PFSK-1 (cell line): ENCODE measurements at regions not wholly inside any gene's neighbourhood (a gene's known extent, or its start where the extent isn't known, plus 50 kb on each side); places are given as distances from the start of the nearest gene placed in this dataset.

Source experiments
- POLR2AphosphoS5 ChIP-seq: IDR thresholded peaks from 2 replicates; pipeline ENCODE4 v1.6.1; 2012; ENCODE audit warnings: low read depth, mild to moderate bottlenecking, control low read depth, low read length, moderate library complexity
- SIN3A ChIP-seq: IDR thresholded peaks from 2 replicates; pipeline ENCODE4 v1.6.1; 2012; ENCODE audit warnings: mild to moderate bottlenecking, low read length, moderate library complexity, borderline replicate concordance; ENCODE audit not compliant: insufficient read depth
- TF ChIP-seq, protein P1 (sequence below), 2 experiments: IDR thresholded peaks; 2 replicates each; pipeline versions ENCODE4 v1.6.1 to v1.8.0; 2011 to 2012; ENCODE audit warnings: low read depth in 2 of 2, low read length in 2 of 2, control low read depth in 1 of 2, inconsistent platforms in 1 of 2, mild to moderate bottlenecking in 1 of 2, moderate library complexity in 1 of 2; ENCODE audit not compliant: insufficient read depth in 1 of 2

DNA sequence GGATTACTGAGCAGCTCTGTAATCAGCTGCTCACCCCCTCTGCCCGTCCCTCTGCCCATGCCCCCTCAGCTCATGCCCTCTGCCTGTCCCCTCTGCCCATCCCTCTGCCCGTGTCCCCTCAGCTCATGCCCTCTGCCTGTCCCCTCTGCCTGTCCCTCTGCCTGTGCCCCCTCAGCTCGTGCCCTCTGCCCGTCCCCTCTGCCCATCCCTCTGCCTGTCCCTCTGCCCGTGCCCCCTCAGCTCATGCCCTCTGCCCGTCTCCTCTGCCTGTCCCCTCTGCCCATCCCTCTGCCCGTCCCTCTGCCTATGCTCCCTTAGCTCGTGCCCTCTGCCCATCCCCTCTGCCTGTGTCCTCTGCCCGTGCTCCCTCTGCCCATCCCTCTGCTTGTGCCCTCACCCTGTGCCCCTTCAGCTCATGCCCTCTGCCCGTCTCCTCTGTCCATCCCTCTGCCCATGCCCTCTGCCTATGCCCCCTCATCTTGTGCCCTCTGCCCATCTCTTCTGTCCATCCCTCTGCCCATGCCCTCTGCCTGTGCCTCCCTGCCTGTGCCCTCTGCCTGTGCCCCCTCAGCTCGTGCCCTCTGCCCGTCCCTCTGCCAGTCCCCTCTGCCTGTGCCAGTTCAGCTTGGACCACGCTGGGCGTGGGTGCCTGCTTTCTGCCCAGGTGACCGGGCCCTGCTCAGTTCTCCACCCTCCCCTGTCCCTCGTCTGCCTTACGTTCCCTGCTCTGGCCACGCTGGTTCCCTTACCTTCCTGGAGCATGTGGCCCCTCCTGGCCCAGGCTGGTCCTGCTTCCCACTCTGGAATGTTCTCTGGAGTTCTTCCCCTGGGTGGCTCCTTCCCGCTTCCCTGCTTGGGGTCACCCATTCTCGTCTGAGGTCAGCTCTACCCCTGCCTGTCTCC lies 97.6 kb downstream of the NPIPB11 start:
- TF ChIP-seq, protein P1, sequence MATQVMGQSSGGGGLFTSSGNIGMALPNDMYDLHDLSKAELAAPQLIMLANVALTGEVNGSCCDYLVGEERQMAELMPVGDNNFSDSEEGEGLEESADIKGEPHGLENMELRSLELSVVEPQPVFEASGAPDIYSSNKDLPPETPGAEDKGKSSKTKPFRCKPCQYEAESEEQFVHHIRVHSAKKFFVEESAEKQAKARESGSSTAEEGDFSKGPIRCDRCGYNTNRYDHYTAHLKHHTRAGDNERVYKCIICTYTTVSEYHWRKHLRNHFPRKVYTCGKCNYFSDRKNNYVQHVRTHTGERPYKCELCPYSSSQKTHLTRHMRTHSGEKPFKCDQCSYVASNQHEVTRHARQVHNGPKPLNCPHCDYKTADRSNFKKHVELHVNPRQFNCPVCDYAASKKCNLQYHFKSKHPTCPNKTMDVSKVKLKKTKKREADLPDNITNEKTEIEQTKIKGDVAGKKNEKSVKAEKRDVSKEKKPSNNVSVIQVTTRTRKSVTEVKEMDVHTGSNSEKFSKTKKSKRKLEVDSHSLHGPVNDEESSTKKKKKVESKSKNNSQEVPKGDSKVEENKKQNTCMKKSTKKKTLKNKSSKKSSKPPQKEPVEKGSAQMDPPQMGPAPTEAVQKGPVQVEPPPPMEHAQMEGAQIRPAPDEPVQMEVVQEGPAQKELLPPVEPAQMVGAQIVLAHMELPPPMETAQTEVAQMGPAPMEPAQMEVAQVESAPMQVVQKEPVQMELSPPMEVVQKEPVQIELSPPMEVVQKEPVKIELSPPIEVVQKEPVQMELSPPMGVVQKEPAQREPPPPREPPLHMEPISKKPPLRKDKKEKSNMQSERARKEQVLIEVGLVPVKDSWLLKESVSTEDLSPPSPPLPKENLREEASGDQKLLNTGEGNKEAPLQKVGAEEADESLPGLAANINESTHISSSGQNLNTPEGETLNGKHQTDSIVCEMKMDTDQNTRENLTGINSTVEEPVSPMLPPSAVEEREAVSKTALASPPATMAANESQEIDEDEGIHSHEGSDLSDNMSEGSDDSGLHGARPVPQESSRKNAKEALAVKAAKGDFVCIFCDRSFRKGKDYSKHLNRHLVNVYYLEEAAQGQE (IDR thresholded peaks at IDR 0.05; ENCODE audit: insufficient read depth in 1 of 2, low read depth in 2 of 2, low read length in 2 of 2), result no peak
- TF ChIP-seq SIN3A, result no peak
- no peak for TF ChIP-seq POLR2AphosphoS5
